HG03045 (cell line): ENCODE measurements at regions not wholly inside any gene's neighbourhood (a gene's known extent, or its start where the extent isn't known, plus 50 kb on each side); places are given as distances from the start of the nearest gene placed in this dataset.

Experiments
- ATAC-seq: cut with Tn5 transposase; IDR thresholded peaks from one replicate; pipeline ENCODE4 v1.9.1; 2021; ENCODE audit warnings: mild to moderate bottlenecking, moderate library complexity; ENCODE audit not compliant: unreplicated experiment

DNA sequence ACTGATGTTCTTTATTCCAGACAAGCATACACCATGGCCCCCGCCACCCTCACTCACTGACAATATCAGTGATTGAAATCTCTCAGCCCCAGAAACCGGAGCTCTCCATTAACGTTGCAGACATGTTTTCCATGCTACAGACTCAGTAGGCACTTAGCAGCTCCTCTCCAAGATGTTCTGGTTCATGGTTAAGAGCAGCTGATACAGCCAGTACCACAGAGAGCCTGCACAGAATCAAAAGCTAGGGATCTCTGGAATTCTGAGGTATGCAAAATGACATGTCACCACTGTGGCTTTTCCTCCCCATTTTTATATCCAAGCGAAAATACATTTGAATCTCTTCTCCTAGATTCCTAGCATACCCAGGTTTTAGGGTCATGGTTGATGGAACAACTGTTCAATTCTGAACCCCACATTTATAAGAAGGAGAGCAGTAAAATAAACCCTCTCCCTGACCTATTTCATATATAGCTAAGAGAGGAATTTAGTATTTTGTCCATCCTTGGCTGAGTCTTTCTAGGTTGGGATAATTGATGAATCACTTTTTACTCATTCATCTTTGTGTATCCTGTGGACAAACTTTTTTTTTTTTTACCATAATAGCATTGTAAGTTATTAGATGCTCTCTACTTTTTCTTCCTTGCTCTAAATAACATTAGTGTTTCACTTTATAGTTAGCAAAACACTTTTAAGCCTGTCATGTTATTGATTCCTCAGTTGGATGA is 488.4 kb upstream of the PIK3C3 start:
- ATAC-seq = no peak

DNA sequence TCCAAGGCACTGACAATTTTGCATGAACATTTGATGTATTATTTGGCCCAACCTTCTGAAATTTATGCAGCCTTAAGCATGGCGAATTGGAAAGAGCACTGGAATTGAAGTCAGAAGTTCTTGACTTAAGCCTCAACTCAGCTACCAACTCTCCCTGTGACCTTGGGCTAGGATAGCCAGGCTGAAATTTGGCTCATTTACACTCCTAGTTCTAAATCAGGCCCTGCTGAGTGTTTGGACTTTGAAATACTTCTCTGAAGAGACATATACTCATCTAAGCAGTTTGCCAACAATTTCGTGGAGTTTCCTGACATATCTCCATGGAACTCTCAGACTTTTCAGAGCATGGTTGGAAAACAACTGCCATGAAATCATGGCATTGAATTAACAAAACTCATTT is 489.6 kb upstream of the PIK3C3 start:
- ATAC-seq = no peak

DNA sequence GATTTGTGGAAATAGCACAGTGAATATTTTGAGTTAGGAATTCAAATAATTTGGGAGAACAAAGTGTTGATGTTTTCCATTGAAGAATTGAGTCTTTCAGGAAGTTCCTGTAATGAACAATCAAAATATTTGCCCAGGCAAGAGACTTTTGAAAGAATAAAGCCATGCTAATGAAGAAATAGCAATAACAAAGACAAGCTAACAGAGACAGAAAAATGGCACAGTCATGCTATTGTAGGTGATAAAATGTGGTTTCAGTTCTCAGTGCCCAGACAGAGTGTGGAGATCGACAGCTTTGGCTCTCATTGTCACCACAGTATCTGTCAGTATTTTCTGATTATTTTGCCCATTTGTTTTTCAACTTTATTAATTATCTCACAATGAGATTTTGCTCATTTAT is 490.8 kb upstream of the PIK3C3 start:
- ATAC-seq = no peak

DNA sequence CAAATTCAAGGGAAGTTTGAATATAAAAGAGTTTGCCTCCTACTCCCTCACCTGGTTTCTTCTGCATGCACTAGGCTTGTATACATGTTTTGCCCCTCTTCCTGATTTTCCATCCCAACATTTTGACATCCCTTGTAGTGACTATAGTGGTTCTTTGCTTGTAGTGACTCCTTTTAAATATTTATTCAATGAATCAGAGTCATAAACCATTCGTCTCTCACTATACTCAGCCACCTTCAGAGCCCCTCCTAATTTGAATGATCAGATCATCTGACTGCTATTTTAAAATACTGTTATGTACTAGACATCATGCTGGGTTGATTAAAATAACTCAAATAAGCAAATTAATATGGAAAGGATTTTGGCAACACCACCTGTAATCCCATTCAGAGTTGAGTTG is 492.1 kb upstream of the PIK3C3 start:
- ATAC-seq = no peak

DNA sequence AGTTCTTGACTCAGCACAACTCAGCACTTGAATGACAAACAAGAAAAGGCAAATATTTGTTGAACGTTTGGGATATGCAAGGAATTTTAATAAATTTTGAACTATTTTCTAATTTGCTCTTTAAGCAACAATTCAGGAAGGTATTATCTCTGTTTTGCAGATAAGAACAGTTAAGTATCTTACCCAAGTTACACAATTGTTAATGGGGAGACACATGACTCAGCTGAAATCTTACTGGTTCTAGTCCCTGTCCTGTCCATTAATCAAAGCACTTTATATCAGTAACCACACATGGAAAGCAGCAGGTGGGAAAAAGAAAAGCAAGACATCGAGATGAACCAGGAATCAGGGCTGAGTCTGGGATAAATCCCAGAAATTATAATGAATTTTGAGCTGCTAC is 493.9 kb upstream of the PIK3C3 start:
- no peak for ATAC-seq

DNA sequence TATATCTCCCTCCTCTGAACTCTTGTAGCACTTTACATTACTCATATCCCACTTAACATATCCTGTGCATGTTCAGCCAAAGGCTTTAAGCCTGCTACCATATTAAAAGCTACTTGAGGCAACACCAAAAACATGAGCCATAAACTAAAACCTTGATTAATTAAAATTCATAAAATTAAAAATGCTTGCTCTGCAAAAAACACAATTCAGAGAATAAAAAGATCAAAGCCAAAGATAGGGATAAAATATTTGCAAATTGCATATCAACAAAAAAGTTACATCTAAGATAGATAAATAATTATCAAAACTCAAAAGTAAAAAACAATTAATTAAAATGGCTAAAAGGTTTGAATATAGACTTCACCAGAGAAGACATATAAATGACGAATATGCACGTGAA is 495.4 kb upstream of the PIK3C3 start:
- no peak for ATAC-seq

DNA sequence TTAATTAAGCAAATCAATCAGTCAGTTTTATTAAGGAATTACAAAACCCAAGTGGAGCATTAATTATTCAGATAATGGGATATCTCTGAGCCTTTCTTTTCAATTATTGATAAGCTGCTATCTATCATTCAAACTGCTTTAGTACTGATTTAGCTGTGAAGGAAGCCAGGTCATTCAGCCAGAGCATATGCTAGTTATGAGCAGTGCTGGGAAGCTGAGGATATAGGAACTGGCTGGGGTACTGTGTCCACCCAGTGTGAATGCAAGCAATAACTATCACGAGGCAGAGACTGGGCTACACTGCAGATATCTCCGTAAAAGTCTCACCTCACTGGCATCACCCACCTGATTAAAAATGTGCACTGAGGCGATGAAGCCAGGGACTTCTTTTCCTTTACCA is 496.7 kb upstream of the PIK3C3 start:
- no peak for ATAC-seq

DNA sequence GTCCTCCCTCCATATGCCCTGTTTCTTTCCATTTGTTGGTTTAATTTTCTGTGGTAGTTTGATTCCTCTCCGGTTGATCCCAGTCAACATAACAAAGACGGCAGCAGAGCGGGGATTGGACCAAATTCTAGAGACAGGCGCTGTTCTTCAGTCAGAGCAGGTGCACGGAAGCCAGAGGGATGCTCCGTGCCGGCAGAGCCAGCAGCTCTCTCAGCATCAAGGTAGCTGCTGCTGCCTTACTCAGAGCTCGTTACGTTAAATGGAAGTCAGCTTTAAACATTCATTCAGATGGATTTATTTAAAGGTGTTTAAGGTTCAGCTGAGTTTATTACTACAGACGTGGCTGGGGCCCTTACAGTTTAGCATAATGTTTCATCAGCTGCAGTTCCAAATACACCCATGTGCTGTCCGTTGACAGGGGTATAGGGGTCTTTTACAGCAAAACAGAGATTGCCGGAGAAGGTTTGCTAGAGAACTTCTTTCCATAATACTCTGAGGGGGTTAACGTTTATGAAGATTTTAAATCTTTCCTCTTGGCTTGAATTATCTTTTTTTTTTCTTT is 497.2 kb upstream of the PIK3C3 start:
- no peak for ATAC-seq

DNA sequence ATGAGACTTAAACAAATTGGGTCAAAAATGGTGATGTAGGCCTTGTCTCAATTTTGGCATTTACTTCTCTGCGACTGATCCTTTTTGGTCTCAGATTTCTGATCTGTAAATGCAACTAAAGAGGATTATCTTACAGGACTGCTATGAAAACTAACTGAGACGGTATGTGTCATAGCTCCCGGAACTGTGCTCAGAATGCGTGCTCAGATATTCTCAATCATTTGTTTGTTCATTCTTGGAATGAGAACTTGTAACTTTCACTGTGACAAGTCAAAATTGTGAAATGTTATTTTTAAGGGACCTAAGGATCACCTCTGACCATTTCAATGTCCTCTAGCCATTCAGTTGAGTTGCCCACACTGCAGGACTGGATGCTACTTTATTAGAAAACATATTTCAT is 498.2 kb upstream of the PIK3C3 start:
- no peak for ATAC-seq

DNA sequence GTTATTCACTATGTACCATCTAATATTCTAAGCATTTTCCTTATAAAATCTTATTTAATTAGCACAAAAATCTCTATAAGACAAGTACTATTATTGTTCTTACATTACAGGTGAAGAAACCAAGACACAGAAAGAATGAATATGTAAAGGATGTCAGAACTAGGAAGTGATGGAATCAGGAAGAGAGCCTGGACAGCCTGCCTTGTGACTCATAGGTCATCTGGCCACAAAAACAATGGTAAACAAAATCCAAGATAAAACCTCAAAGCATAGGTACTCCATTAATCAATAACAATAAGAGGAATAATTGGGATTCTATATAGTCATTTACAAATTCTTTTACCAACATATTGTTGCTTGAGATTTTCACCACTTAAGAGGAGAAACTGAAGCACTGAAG is 505.4 kb upstream of the PIK3C3 start:
- no peak for ATAC-seq

DNA sequence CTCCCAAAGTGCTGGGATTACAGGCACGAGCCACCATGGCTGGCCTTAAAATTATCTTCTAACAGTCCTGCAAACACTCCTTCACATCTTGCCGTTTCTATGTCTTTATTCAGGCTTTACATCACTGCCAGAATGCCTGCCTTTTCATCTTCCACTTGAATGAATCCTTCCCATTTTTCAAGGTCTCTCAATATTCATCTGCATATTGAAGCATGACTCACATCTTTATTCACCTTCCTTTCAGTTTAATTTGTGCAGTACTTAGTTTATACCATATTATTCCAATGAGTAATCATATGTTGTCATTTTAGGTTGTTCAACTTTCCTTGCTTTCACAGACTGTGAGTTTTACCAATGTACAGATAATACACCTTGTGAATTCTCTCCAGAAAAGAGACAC is 510.1 kb upstream of the PIK3C3 start:
- no peak for ATAC-seq

DNA sequence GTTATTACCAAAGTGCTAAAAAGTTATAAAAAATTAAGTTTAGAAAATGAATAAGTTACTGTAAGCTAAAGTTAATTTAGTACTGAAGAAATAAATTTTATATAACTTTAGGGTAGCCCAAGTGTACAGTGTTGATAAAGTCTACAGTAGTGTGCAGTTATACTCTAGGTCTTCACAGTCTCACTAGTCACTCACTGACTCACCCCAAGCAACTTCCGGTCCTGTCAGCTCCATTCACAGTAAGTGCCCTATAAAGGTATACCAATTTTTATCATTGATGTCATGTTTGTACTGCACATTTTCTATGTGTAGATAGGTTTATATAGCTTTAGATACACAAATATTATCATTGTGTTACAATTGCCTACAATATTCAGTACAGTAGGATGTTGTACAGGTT is 518.3 kb upstream of the PIK3C3 start:
- ATAC-seq = no peak

DNA sequence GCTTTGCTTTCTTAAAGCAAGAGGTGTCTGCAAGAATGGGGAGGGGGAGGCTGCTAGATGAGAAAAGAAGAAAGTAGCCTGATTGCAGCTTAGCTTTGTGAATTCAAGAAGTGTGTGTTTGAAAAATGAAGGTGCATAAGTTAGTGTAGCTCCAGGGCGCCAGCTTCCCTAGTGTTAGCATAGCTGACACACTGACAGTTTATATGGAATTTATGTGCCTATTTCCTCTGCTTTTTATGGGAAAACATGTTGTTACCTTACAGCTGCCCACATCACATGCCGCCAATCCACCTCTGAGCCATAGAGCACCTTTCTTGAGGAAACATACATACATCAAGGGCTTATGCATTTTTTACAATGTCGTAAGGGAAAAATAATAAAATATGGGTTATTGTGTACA is 536.4 kb upstream of the PIK3C3 start:
- no peak for ATAC-seq

DNA sequence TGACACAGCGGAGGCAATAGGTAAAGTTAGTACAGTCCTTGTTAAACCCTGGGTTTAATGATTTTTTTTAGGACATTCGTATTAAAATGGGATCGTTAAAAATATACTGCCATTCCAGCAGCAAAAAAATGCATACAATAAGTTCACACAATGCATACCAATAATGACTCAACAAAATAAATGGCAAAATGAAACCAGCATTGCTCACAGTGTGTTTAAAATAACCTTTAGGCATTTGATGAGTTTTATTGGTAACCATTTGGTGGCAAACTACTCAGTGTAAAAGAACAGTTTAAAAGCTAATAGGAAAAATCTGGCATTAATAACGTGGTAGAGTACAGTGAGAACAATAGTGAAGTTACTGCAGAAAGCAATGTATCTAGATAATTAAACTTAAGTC is 539.0 kb upstream of the PIK3C3 start:
- no peak for ATAC-seq

DNA sequence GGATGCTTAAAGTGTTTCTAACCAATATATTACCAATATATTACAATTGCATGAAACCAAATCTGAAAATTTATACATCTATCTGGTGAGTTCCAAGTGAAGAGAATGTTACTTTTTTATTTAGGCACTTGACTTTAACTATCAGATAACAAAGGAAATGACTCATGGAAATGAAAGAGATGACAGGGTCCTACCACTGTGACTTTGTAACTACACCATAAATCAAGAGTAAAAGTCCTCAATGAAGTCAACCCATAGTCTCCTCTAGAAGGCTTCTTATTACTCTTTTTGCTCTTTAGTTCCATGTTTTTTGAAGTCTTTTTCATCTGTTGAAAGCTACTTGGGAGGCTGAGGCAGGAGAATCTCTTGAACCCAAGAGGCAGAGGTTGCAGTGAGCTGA is 545.0 kb upstream of the PIK3C3 start:
- no peak for ATAC-seq

DNA sequence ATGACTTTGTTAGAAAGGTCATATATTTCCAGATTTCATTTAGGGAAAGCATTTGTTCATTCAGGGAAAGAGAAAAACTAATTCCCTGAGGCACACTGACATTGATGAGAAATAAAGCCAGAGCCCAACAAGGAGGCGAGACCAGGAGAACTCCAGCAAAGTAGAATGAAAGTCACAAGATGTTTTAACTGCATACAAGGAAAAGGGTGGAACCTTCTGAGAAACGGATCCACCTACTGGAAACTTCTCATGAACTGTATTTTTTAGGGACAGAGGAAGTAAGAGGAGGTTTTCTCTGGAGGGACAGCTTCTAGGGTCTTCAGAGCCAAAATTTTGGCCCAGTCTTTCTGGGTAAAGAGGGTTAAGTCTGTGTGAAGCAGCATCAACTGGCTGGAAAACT is 548.2 kb upstream of the PIK3C3 start:
- no peak for ATAC-seq

DNA sequence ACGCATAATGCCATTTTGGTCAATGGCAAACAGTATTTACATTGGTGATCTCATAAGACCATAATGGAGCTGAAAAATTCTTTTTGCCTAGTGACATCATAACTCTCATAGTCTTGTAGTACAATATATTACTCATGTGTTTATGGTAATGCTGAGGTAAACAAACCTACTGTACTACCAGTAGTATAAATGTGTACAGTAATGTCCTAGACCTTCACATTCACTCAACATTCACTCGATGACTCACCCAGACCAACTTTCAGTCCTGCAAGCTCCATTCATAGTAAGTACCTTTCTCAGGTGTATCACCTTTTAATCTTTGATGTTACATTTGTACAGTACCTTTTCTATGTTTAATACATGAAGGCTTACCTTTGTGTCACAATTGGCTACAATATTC is 558.2 kb upstream of the PIK3C3 start:
- no peak for ATAC-seq

DNA sequence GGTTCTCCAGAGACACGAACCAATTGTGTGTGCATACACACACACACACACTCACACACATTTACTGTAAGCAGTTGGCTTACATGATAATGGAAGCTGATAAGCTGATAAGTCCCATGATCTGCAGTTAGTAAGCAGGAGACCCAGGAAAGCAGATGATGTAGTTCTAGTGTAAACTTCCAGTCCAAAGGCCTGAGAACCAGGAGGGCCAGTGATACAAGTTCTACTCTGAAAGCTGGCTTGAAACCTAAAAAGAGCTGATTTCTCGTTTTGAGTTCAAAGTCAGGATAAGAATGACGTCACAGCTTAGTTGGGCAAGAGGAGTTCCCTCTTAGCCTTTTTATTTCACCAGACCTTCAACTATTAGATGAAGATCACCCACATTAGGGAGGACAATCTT is 558.8 kb upstream of the PIK3C3 start:
- ATAC-seq = no peak

DNA sequence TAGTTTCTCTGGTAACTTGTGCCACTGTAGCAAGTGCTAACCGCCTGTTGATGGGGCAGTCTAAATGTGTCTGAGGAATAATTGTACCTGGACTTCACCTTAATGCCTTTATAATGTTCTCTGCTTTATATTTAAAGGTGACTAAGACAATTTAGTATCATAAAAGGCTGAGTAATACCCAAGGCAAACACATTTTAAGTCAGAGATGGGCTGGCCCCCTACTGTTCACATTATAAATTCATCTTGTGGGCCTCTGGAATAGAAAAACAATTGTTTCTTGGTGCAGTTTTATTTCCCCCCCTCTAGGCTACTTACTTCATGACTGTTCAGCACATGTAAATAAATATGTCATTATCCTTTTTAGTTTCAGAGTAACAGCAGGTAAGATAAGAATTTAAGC is 559.3 kb upstream of the PIK3C3 start:
- ATAC-seq = no peak

DNA sequence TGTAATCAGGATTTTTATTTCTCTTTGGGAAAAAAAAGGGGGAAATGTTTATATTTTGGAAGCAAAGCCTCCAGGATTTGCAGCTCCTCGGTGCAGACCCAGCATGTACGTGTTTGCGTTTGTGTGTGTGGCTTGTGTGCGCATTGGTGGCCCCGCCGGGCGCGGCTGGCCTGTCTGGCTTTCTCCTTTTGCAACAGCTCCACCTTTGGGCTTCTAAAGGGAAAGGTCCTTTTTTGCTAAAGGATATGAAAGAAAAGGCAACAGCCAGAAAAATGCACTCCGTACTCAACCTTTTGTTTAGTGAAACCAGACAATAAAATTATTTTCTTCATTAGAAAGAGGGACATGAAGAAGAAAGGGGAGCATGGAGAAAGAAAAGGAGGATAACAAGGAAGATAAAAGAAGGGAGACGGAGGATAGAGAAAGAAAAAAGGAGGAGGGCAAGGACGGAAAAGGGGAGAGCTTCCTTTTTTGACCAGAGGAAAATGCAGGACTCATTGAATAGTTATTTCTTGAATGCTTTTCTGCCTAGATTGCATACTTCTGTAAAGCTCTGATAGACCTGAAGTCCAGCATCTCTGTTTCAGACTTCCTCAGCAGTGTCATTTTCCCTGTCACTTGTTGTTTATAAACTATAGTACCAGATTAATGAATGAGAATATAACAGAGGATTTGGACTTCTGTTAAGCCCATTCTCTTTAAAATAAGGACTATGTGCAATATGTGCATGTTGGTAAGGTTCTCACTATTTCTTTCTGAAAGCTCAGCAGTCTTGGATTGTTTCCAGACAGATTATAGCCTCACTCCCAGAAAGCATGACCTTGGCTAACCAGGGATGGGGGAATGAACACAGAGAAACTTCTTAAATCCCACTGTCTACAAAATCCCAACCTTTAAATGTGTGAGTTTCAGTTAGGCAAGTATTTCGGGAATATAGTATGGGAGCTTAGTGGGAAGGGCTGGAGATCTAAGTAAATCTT is 563.1 kb upstream of the PIK3C3 start:
- no peak for ATAC-seq

DNA sequence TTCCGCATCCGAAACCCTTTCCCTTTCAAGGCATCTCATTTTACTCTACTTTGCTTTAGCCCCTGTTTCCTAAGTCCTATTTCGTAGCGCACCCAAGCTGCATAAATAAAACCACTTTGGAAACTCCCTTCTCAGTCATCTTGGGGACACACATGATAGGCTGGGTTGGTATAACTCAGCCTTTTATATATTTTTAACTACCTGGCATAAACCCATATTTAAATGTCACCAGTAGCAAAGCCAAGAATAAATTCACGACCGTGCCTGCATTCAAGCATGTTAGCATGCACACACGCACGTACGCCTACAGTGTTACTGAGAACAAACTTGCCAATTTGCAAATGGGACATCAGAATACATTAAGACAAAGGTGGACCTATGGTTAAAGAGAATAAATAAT is 564.7 kb upstream of the PIK3C3 start:
- ATAC-seq = no peak

DNA sequence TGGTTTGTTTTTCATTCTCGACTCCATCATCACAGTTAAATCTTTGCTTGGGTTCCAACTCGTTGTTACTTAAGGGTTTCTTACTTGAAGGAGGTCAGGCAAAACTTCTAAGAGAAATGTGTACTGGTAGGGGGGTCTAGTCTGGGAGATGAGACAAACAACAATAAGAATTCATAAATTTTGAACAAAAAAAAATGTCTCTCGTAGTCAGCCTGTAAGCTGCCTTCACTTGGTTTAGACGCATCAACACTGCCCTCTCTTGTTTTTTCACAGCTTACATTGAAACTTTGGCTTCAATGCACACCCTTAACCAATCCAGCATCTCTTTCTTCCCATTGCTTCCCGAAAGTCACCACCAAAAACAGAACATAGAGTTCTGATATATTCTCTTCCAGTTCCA is 576.4 kb upstream of the PIK3C3 start:
- no peak for ATAC-seq
